Stimulated activated effector memory CD8-positive, alpha-beta T cell treated with anti-CD3 and anti-CD28 coated beads, Interleukin-12 subunit alpha, Interleukin-12 subunit beta, amount 100 ng/mL, for 72 hours (primary cell): ENCODE measurements at regions not wholly inside any gene's neighbourhood (a gene's known extent, or its start where the extent isn't known, plus 50 kb on each side); places are given as distances from the start of the nearest gene placed in this dataset.

Experiments
- ATAC-seq: fragments of 150-1000 bp; cut with Tn5 transposase; 2 replicates; pipeline ENCODE4 v1.10.0; 2021
- DNase-seq, 2 donors: peaks; one replicate each; pipeline ENCODE4 v3.0.0; 2021 to 2022; ENCODE audit warnings: low spot score in 2 of 2
- H3K27ac Mint-ChIP-seq: one replicate; pipeline ENCODE4 v1.8.0; 2022; ENCODE audit warnings: mild to moderate bottlenecking, mixed read lengths
- H3K36me3 Mint-ChIP-seq: one replicate; pipeline ENCODE4 v1.8.0; 2022; ENCODE audit warnings: mild to moderate bottlenecking, mixed read lengths
- H3K4me1 Mint-ChIP-seq: one replicate; pipeline ENCODE4 v1.8.0; 2022; ENCODE audit warnings: mixed read lengths
- H3K4me3 Mint-ChIP-seq: one replicate; pipeline ENCODE4 v1.8.0; 2022; ENCODE audit warnings: mild to moderate bottlenecking, mixed read lengths
- H3K9me3 Mint-ChIP-seq: one replicate; pipeline ENCODE4 v1.8.0; 2022; ENCODE audit warnings: mixed read lengths

DNA sequence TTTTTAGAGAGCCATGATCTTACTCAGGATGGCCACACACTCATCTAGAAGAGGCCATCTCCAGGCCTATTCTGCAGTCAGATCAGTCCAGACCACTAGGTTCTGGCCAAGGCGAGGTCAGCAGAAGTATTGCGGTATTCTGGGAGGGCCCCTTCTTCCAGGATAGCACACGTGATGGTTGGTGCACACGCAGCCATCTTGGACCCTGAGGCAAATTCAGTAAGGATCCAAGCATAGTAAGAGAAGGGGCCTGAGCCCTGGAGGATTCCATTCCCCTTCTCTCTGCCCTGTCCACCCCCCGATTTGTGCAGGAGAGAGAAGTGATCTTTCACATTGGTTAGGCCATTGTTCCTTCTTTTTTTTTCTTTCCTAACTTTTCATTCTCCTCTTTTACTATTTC lies 957.9 kb downstream of the BRD1 start:
- ATAC-seq = no peak
- DNase-seq = no peak
- Mint-ChIP-seq H3K36me3 (no peaks in the 10 kb centered on the region), H3K4me1 (no peaks in the 10 kb centered on the region), H3K27ac (no peak overlapping the region), H3K4me3 (no peak overlapping the region), H3K9me3 (peaks cover 5% of the 10 kb centered on the region)

DNA sequence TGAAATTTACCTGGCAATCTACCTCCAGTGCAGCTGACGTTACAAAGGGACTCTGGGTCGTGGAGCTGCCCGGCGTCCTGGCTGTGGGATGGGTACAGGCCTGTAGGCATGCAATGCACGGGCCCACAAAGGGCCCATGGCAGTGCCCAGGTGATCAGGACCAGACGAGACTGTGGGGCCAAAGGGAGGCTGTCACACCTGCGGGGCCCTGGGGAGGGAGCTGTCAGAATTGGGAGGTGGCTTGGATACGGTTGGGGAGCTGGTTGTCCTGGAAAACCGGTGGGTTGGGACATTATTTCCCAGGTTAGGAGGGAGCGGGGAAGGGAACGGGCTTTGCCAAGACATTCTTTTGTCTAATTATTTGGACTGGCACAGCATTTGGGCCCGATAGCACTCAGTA lies 958.5 kb downstream of the BRD1 start:
- Mint-ChIP-seq H3K36me3 (no peaks in the 10 kb centered on the region), H3K9me3 (peaks cover 5% of the 10 kb centered on the region), H3K27ac (no peak overlapping the region), H3K4me3 (no peak overlapping the region), H3K4me1 (no peaks in the 10 kb centered on the region)
- no peak for DNase-seq
- no peak for ATAC-seq

DNA sequence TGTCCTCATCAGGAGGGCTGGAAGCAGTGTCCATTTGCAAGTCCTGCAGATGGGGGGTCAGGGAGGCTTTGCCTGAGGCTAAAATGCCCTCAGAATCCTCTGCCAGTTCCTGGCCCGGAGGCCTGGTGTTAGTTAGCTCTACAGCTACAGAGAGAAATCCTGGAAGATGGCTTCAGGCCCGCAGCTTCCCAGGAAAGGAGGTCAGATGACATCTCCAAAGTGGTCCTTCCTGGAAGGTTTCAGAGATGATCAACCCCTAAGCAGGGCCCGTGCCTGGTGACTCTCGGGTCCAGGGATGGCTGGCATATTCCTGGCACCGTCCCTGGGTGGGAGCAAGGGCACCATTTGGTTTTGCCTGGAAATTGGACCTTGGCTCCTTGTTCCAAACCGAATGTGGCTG lies 959.1 kb downstream of the BRD1 start:
- Mint-ChIP-seq H3K4me1 (no peaks in the 10 kb centered on the region), H3K27ac (no peak overlapping the region), H3K9me3 (peaks cover 5% of the 10 kb centered on the region), H3K4me3 (no peak overlapping the region), H3K36me3 (no peaks in the 10 kb centered on the region)
- ATAC-seq (no peak), DNase-seq (no peak)

DNA sequence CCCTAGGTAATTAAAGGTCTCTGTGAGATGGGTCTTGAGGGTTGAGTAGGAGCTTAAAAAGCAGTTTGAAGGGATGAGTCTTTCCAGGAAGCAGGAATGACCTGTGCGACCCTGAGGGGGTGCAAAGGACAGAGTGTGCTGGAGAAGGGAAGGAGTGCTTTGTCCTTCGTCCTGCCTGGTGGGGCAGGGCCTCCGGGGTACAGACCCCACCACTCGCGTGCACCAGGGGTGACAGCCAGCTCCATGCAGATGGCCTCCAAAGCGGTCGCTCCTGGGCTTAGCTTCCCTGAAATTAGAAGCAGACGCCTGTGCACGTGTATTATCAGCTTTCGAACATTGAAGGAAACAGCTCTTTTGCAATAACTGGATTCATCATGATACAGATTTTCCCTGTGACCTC lies 959.8 kb downstream of the BRD1 start:
- Mint-ChIP-seq H3K4me1 (no peaks in the 10 kb centered on the region), H3K36me3 (no peaks in the 10 kb centered on the region), H3K27ac (no peak overlapping the region), H3K9me3 (peaks cover 5% of the 10 kb centered on the region), H3K4me3 (no peak overlapping the region)
- no peak for ATAC-seq
- DNase-seq = no peak

DNA sequence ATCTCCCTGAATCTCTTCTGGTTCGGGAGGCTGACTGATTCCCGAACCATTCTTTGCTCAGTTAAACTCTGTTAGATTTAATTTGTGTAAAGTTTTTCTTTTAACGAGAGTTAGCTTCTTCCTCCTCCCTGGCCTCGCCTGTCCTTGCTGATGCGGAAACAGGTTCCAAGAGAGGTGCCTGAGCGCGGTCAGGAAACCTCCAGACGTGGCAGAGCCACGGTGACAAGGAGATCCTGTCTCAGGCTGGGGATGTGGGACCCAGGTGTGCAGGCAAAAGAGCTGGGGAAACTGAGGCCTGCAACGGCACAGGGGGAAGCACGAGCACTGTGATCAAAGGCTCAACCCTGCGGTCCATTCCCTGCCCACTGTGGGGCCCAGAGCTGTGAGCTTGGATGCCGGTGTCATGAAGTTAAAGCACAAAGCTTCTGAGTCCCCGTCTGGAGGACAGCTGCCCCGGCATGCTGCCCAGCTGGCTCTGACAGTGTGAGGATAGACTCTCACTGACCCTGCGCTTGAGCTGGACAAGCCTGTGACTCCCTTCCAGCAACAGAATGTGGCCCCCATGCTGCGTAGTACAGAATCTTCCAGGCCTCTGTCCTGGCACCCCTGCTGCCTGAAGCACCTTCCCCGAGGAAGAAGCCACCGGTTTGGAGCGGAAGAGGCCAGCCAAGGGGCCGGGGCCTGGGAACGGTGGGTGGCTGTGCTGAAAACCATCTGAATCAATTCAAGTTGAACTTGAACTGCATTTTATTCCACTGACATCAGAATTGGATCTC lies 960.6 kb downstream of the BRD1 start:
- DNase-seq (no peak), ATAC-seq (no peak)
- H3K27ac Mint-ChIP-seq = no peak overlapping the region
- H3K9me3 Mint-ChIP-seq = peaks cover 5% of the 10 kb centered on the region
- no peak overlapping the region for H3K4me3 Mint-ChIP-seq
- H3K4me1 Mint-ChIP-seq = no peaks in the 10 kb centered on the region
- H3K36me3 Mint-ChIP-seq = no peaks in the 10 kb centered on the region

DNA sequence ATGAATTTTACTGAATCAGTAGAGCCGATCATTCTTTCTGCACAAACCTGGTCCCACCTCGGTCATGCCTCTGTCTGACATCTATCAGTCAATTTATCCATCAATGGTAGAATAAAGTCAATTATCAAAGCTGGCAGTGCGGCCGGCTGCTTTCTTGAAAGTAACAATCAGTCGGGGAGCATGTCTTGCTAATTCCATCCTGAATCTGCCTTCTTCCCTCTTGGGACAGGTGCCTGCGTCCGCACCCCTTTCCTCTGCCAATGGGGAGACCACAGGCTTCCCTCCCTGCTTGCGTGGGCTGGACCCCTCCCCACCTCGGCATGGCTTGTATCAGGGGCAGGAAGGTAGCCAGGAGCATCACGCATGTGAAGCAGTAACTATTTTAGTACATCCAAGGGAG lies 962.9 kb downstream of the BRD1 start:
- no peaks in the 10 kb centered on the region for H3K9me3 Mint-ChIP-seq
- no peaks in the 10 kb centered on the region for H3K4me1 Mint-ChIP-seq
- ATAC-seq = no peak

DNA sequence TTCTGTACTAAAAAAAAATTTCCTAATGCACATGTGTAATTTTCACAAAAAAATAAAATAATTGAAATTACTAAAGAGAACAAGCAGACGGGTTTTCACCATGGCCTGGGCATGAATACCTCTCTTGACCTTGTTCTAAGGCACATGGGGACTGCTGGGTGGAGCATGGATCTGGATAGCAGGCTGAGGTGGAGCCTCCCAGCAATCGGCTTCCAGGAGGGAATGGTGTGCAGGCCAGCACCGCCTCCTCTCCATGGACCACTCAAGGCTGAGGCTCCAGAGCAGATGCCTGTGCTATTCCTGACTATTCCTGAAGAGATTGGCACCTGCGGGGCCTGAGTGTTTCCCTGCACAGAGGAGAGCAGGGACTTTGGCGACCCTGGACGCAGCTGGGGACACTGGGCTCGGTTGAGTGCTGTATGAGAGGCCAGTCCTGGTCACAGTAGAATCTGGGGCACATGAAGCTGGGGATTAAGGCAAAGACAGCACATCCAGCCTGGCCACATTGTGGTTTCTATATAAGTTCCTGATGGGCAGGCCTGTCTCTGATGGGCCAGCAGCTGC lies 963.6 kb downstream of the BRD1 start:
- Mint-ChIP-seq H3K4me3 (no peak overlapping the region), H3K9me3 (no peaks in the 10 kb centered on the region), H3K27ac (no peak overlapping the region), H3K4me1 (no peaks in the 10 kb centered on the region), H3K36me3 (no peaks in the 10 kb centered on the region)
- no peak for ATAC-seq
- DNase-seq = no peak

More for the DNA sequence above, 962.9 kb downstream of the BRD1 start:
- Mint-ChIP-seq H3K36me3 (no peaks in the 10 kb centered on the region), H3K27ac (no peak overlapping the region), H3K4me3 (no peak overlapping the region)
- DNase-seq = no peak

DNA sequence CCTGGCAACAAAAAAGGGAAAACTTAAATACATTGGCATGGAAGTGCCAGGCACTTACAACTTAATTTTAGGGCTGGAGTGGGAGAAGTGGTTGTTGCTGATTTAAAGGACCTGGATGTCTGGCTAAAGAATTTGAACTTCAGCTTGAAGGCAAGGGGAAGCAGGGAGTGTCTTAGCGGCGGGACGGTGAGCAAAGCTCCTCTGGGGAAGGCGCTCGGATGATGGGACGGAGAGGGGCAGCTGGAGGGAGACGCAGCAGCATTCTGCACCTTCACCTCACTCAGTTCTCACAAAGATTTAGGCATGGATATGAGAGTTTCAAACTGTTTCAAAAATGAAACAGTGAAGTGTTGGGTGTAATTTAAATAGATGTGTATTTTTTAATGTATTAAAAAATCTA lies 967.1 kb downstream of the BRD1 start:
- Mint-ChIP-seq H3K9me3 (no peaks in the 10 kb centered on the region), H3K4me3 (no peak overlapping the region), H3K4me1 (no peaks in the 10 kb centered on the region), H3K27ac (no peak overlapping the region), H3K36me3 (no peaks in the 10 kb centered on the region)
- no peak for ATAC-seq
- no peak for DNase-seq

DNA sequence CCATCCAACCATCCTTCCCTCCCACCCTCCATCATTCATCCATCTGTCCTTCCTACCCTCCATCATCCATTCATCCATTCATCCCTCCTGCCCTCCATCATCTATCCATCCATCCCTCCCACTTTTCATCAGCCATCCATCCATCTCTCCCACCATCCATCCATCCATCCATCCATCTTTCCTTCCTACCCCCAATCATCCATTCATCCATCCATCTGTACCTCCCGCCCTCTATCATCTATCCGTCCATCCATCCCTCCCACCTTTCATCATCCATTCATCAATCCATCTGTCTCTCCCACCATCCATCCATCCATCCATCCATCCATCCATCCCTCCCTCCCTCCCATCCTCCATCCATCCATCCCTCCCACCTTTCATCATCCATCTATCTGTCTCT lies 968.8 kb downstream of the BRD1 start:
- ATAC-seq = no peak
- Mint-ChIP-seq H3K4me1 (no peaks in the 10 kb centered on the region), H3K27ac (no peak overlapping the region), H3K36me3 (no peaks in the 10 kb centered on the region), H3K4me3 (no peak overlapping the region), H3K9me3 (no peaks in the 10 kb centered on the region)
- DNase-seq = no peak

DNA sequence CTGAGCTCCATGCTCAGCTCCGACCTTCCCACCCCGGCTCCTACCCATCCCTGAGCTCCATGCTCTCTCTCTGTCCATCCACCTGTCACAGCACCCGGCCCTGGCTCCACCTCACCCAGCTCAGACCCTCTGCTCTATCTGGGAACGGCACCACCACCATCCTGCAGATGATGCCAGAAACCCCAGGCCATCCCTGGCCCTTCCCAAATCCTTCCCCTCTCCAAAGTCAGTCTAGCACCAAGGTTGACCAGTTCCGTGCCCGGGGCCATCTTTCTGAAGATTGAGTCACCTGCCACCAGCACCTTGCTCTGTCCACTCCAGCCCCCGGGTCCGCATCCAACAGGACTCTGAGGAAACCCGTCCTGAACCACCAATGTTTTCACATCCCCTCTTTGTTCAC lies 969.6 kb downstream of the BRD1 start:
- no peaks in the 10 kb centered on the region for H3K4me1 Mint-ChIP-seq
- H3K36me3 Mint-ChIP-seq = no peaks in the 10 kb centered on the region
- ATAC-seq = no peak
- H3K4me3 Mint-ChIP-seq = no peak overlapping the region
- H3K27ac Mint-ChIP-seq = no peak overlapping the region
- no peak for DNase-seq
- no peaks in the 10 kb centered on the region for H3K9me3 Mint-ChIP-seq

DNA sequence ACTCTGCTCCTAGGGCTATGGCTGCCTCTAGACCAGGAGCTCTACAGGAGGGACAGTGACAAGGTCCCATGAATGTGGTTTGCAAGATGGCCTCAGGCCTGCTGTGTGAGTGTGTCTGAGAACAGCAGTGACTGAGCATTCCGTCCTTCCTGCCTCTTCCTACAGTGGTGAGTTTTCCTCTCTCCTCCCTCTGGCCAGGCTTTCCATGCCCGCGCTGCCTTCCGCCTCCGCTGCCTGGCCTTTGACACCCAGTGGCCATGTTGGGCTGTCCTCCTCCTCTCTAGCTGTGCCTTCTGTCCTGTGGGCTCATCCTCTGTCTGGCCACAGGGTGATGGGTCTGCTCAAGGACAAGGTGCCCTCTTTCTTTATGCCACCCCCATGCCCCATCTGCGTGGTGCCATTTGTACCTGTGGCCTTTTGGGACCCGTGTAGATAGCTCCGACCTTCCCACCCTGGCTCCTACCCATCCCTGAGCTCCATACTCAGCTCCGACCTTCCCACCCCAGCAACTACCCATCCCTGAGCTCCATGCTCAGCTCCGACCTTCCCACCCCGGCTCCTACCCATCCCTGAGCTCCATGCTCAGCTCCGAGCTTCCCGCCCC lies 970.4 kb downstream of the BRD1 start:
- no peaks in the 10 kb centered on the region for H3K9me3 Mint-ChIP-seq
- H3K4me3 Mint-ChIP-seq = no peak overlapping the region
- DNase-seq (no peak), ATAC-seq (no peak)
- no peak overlapping the region for H3K27ac Mint-ChIP-seq
- no peaks in the 10 kb centered on the region for H3K4me1 Mint-ChIP-seq
- H3K36me3 Mint-ChIP-seq = no peaks in the 10 kb centered on the region

DNA sequence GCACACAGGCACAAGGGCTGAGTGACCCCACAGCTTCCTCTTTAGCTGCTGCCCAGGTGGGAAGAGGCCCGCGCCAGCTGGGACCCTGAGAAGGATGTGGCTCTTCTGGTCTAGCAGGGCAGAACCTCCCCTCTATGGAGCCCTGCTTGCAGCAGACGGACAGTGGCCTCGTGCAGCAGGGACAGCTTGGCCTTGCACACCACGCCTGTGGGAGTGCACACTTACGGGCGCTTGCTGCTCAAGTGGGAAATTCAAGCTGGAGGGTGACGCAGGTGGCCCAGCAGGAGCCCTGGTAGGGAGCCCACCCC lies 971.4 kb downstream of the BRD1 start:
- H3K4me3 Mint-ChIP-seq = no peak overlapping the region
- H3K4me1 Mint-ChIP-seq = no peaks in the 10 kb centered on the region
- no peaks in the 10 kb centered on the region for H3K36me3 Mint-ChIP-seq
- DNase-seq (no peak), ATAC-seq (no peak)
- H3K27ac Mint-ChIP-seq = no peak overlapping the region
- H3K9me3 Mint-ChIP-seq = no peaks in the 10 kb centered on the region

DNA sequence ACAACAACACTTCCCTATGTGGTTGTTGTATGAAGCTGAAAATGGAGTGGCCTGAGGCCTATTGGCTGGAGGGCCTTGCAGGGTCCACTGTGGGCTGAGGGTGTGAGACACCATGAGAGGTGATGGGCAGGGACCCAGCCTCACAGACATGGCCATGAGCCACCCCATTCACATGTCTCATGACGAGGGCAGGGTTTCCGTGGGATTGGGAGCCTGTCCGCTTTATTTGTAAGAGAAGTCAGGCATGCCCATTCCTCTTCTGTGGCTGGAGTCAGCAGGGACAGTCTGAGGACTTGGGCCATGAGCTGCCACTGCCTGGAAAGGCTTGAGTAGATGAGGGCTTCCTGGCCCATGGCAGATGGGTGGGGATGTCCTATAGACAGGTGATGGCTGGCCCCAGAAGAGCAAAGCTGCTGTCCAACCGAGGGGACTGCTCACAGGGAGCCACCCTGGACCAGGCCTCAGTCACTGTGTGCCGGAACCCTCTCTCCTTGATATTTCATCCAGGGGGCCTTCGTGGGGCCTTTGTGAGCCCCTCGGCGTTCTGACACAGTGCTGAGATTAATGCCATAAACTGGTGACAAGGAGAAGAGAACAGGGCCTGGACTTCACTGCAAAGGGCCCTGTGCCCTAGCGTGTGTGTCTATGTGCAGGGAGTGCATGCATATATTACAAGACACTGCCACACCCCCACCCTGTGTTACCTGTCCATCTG lies 971.9 kb downstream of the BRD1 start:
- ATAC-seq (no peak), DNase-seq (no peak)
- H3K36me3 Mint-ChIP-seq = no peaks in the 10 kb centered on the region
- H3K9me3 Mint-ChIP-seq = no peaks in the 10 kb centered on the region
- H3K4me1 Mint-ChIP-seq = no peaks in the 10 kb centered on the region
- H3K27ac Mint-ChIP-seq = no peak overlapping the region
- no peak overlapping the region for H3K4me3 Mint-ChIP-seq

DNA sequence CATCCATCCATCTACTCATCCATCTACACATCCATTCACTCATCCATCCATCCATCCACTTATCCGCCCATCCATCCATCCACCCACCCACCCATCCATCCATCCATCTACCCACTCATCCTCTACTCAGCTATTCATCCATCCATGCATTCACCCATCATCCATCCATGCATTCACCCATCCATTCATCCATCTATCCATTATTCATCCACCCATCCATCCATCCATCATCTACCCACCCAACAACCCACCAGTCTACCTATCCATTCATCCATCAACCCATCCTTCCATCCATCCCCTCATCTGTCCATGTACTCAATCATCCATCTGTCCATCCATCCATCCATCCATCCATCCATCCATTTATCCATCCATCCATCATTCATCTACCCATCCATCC lies 972.7 kb downstream of the BRD1 start:
- H3K9me3 Mint-ChIP-seq = no peaks in the 10 kb centered on the region
- H3K27ac Mint-ChIP-seq = no peak overlapping the region
- ATAC-seq (no peak), DNase-seq (no peak)
- no peak overlapping the region for H3K4me3 Mint-ChIP-seq
- H3K36me3 Mint-ChIP-seq = no peaks in the 10 kb centered on the region
- no peaks in the 10 kb centered on the region for H3K4me1 Mint-ChIP-seq

DNA sequence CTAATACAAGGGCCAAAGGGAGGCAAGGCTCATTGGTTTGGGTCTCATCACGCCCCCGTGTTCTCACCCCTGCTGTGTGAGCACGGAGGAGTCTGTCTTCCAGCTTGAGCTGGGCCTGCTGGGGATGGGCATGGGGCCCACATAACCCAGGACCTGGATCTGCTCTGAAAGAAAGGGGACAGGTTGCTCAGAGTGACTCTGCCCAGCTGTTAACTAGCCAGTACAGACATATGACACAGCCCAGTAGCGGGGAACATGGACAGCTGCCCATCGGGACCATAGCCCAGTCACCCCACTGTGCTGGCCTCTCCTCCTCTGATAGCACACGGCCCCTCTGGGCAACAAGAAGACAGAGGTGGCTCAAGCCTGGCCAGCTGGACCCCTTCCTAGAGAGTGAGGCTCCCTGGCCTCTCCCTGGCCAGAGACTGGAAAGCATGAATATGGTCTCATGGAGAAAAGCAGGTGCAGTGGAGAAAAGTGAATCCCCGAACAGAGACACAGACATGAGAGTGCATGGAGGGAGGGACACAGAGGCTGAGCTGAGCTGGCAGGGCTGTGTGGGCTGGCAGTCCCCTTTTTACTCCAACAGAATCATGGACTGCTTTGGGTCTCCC lies 973.9 kb downstream of the BRD1 start:
- Mint-ChIP-seq H3K27ac (no peak overlapping the region), H3K36me3 (no peaks in the 10 kb centered on the region), H3K4me1 (no peaks in the 10 kb centered on the region), H3K9me3 (no peaks in the 10 kb centered on the region), H3K4me3 (no peak overlapping the region)
- DNase-seq = no peak
- no peak for ATAC-seq
